Muscle of leg (tissue), 3 donors: ENCODE measurements at regions not wholly inside any gene's neighbourhood (a gene's known extent, or its start where the extent isn't known, plus 50 kb on each side); places are given as distances from the start of the nearest gene placed in this dataset.
A peak's percentile ranks its signal among the peaks of the same experiment; 100 is the strongest.

Experiments
- DNase-seq: peaks from one replicate; pipeline ENCODE4 v3.0.0; 2013
- H3K27ac ChIP-seq: one replicate; pipeline ENCODE4 v1.5.1; 2013; ENCODE audit warnings: mild to moderate bottlenecking, low read length, control low read depth
- H3K27me3 ChIP-seq: one replicate; pipeline ENCODE4 v1.6.1; 2013; ENCODE audit warnings: low read length; ENCODE audit not compliant: control insufficient read depth, insufficient read depth
- H3K36me3 ChIP-seq: one replicate; pipeline ENCODE4 v1.6.1; 2013; ENCODE audit warnings: low read length; ENCODE audit not compliant: control insufficient read depth, insufficient read depth
- H3K4me1 ChIP-seq: one replicate; pipeline ENCODE4 v1.6.1; 2013; ENCODE audit warnings: low read length; ENCODE audit not compliant: control insufficient read depth, insufficient read depth
- H3K4me3 ChIP-seq: one replicate; pipeline ENCODE4 v1.5.1; 2013; ENCODE audit warnings: low read length, control low read depth
- H3K9me3 ChIP-seq: replicated peaks from 2 replicates; pipeline ENCODE4 v1.6.1; 2013; ENCODE audit warnings: low read depth, low read length; ENCODE audit not compliant: control insufficient read depth
- WGBS: methylation state at CpG from one replicate; pipeline ENCODE4 v1.1.5; 2013; ENCODE audit warnings: missing lambda C conversion rate; ENCODE audit not compliant: insufficient coverage; 5-methylcytosine and 5-hydroxymethylcytosine counted together

DNA sequence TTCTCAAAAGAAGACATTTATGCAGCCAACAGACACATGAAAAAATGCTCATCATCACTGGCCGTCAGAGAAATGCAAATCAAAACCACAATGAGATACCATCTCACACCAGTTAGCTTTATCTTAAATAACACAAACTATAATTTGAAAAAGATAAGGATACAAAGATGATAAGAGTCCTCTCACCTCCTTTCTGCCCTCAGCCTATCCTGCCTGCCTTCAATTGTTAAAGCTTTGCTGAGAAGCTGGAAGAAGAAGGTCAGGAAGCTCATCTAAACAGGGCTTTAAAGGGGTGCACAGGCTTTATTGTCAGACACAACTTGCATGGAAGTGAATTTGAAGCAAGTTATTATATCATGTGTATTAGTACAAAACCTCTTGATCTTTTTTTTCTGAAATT, 676.3 kb upstream of the GOT2 start:
- Histone ChIP-seq H3K27ac (no peak overlapping the region), H3K27me3 (no peaks in the 10 kb centered on the region), H3K36me3 (no peaks in the 10 kb centered on the region), H3K9me3 (no peaks in the 10 kb centered on the region), H3K4me1 (no peaks in the 10 kb centered on the region), H3K4me3 (no peak overlapping the region)
- no peak for DNase-seq
- no CpG with 5 or more reads among the region's 1 CpG for WGBS

DNA sequence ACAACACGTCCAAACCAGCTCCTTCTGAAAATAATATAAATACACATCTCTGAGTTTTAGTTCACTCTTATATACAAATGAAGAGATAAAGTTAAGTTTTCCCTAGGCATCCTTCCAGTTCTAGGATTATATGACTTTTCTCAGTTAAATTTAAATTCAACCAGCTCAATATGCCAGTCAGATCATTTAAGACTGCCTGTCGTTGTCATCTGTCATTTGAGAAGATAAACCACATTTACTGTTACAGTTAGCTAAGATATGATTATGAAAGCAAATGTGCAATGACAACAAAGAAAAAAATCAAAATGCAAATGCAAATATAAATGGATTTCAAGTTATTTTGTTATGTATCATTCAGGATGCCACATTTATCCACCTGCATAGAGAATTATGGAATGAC, 671.7 kb upstream of the GOT2 start:
- no peaks in the 10 kb centered on the region for H3K27me3 ChIP-seq
- no peaks in the 10 kb centered on the region for H3K9me3 ChIP-seq
- no peak for DNase-seq
- H3K27ac ChIP-seq = no peak overlapping the region
- no CpG with 5 or more reads among the region's 2 CpGs for WGBS
- no peak overlapping the region for H3K4me3 ChIP-seq
- no peaks in the 10 kb centered on the region for H3K4me1 ChIP-seq
- H3K36me3 ChIP-seq = no peaks in the 10 kb centered on the region

DNA sequence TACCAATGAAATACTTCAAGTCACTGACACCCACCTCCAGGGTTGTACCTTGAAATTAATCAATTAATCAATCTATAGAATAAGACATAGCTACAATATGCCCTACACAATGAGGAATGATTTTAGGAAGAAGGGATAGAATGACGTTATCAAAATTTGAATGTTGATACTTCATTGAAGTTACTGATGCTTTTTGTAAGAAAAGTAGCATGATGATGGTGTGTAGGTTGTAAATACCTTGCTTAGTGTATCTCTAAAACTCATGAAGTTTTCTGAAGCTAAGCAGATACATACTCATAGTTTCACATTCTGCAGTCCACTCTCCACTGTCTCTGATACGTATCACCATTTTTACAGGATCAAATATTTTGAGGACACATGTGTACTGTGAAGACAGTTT, 670.4 kb upstream of the GOT2 start:
- Histone ChIP-seq H3K4me3 (no peak overlapping the region), H3K4me1 (no peaks in the 10 kb centered on the region), H3K27ac (no peak overlapping the region), H3K27me3 (no peaks in the 10 kb centered on the region), H3K9me3 (no peaks in the 10 kb centered on the region), H3K36me3 (no peaks in the 10 kb centered on the region)
- no CpG with 5 or more reads among the region's 2 CpGs for WGBS
- DNase-seq = no peak

DNA sequence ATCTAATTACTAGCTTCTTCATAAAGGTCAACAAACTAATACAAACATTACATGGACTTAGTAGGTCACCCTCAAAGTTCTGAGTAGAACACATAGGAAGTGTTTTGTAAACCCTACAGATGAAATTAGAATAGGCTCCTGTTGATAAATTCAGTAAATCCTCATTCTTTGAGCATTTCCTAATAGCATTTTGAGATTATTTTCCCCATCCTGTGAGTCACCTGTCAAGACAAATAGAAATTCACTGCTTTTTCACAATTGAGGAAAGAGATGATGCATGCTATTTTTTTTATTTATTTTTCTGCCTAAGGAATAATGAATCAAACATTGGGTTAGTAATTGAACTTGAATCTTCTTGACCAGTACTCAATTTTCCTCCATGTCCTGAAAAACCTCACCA, 666.7 kb upstream of the GOT2 start:
- DNase-seq = no peak
- no peaks in the 10 kb centered on the region for H3K36me3 ChIP-seq

GRCh38 chr16:59397638-59398037, 663.5 kb upstream of the GOT2 start:
- WGBS = no CpG with 5 or more reads among the region's 2 CpGs
- no peaks in the 10 kb centered on the region for H3K27me3 ChIP-seq
- H3K4me3 ChIP-seq = no peak overlapping the region
- H3K27ac ChIP-seq = no peak overlapping the region
- no peak for DNase-seq
- H3K9me3 ChIP-seq = no peaks in the 10 kb centered on the region
- no peaks in the 10 kb centered on the region for H3K4me1 ChIP-seq
- no peaks in the 10 kb centered on the region for H3K36me3 ChIP-seq

More for the DNA sequence above, 666.7 kb upstream of the GOT2 start:
- Histone ChIP-seq H3K9me3 (no peaks in the 10 kb centered on the region), H3K4me3 (no peak overlapping the region), H3K27ac (no peak overlapping the region), H3K4me1 (no peaks in the 10 kb centered on the region), H3K27me3 (no peaks in the 10 kb centered on the region)

- H3K27me3 ChIP-seq = no peaks in the 10 kb centered on the region
- H3K9me3 ChIP-seq = no peaks in the 10 kb centered on the region
- no peak for DNase-seq
- H3K36me3 ChIP-seq = no peaks in the 10 kb centered on the region
- no peak overlapping the region for H3K4me3 ChIP-seq
- H3K4me1 ChIP-seq = no peaks in the 10 kb centered on the region
- H3K27ac ChIP-seq = no peak overlapping the region
Observed at GRCh38 chr16:59394526-59394925, 660.4 kb upstream of the GOT2 start.

DNA sequence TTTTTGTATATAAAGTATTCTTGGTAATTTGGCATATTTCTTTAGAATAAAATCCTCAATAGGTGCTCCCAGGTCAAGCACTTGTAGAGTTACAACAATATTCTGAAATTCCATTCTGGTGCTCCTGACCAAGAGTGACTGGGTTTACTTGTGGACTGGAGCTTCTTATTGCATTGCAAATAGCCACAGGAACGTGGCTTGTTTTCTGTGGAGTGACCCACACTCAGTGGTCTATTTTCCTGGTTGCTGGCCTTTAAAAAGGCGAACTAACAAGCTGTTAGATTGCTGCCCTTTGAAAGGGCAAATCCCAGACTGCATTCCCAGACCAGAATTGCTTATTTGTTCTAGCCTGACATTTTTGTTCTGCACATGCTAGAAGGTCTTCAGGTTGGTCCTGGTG, 658.8 kb upstream of the GOT2 start:
- no peak overlapping the region for H3K27ac ChIP-seq
- WGBS = 57% methylated on average over 1 of the region's 2 CpGs
- DNase-seq = no peak
- no peaks in the 10 kb centered on the region for H3K4me1 ChIP-seq
- H3K36me3 ChIP-seq = no peaks in the 10 kb centered on the region
- no peak overlapping the region for H3K4me3 ChIP-seq
- H3K27me3 ChIP-seq = no peaks in the 10 kb centered on the region
- no peaks in the 10 kb centered on the region for H3K9me3 ChIP-seq

DNA sequence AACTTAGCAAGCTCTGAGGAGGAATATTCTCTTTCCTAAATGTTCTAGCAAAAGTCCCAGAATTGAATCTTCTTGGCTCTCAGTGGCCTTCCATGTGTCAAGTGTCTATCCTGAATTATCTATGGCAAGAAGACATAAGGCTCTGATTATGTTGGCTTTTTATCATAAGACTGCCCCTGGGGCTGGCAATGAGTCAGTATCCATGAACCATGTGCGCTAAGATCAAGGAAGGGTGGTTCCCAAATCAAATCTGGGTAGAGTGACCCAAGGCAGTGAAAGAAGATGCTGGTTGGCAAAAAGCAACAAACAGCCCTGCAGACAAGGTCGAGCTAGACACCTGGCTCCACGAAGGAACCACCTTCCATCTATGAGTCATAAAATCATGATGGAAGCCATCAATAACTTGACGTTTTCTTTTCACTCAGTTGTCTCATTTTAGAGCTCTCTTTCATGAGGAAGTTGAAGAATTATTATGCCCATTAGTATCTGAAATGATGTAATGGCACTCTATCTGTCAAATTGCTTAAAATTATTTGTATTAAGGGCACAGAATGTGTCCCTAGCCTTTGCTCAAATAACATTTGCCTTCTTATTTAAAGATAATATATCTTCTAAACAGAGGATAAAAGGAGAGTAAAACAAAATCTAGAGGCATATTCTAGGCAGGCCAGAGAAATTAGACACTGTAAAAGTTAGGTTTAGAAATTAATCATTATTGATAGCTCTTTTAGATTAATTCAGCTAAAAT, 657.7 kb upstream of the GOT2 start:
- Histone ChIP-seq H3K4me1 (no peaks in the 10 kb centered on the region), H3K27me3 (no peaks in the 10 kb centered on the region), H3K36me3 (no peaks in the 10 kb centered on the region), H3K27ac (no peak overlapping the region), H3K9me3 (no peaks in the 10 kb centered on the region), H3K4me3 (no peak overlapping the region)
- no peak for DNase-seq
- 100% methylated on average over 1 of the region's 4 CpGs for WGBS

DNA sequence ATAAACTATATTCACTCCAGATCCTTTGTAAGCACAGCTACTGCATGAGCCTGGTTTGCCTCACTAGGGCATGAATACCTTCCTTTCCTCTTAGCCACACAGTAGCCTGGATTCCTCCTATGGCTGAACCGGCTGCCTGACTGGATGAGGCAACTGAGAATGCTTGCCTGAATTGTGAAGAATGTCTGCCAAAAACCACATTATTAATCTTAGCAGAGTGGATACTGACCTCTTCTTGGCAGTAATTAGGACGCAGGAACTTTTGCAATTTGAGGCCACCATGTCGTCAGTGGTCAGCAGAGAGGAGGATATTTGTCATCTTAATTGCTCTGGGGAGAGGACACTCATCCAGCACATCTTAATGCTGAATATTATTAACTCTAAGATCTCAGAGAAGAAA, 651.8 kb upstream of the GOT2 start:
- no CpG with 5 or more reads among the region's 3 CpGs for WGBS
- Histone ChIP-seq H3K36me3 (no peaks in the 10 kb centered on the region), H3K27me3 (no peaks in the 10 kb centered on the region), H3K4me3 (no peak overlapping the region), H3K4me1 (peaks cover 2% of the 10 kb centered on the region), H3K9me3 (no peaks in the 10 kb centered on the region), H3K27ac (no peak overlapping the region)
- peak; percentile 43 for DNase-seq

DNA sequence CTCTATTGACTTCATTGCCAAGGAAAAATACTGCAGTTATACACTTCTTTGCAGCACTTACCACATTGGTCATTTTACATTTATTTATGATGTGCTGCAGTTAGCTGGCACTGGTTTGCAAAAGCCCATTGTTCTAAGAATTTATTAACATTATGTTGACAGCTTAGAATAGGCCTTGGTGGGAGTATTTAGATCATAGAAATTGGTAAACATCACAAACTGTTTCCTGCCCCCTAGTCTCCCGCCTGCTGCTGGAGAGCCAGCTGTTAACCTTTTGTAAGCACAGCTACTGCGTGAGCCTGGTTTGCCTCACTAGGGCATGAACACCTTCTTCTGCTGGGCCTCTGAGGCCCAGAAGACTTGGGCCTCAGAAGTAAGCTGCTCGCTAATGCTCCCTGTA, 651.4 kb upstream of the GOT2 start:
- no peaks in the 10 kb centered on the region for H3K36me3 ChIP-seq
- no peak for DNase-seq
- WGBS = 51% methylated on average over 3 of the region's 3 CpGs

GRCh38 chr16:59373632-59374031, 639.5 kb upstream of the GOT2 start:
- no peaks in the 10 kb centered on the region for H3K36me3 ChIP-seq
- H3K27me3 ChIP-seq = no peaks in the 10 kb centered on the region
- no peaks in the 10 kb centered on the region for H3K9me3 ChIP-seq
- DNase-seq = no peak
- H3K4me1 ChIP-seq = no peaks in the 10 kb centered on the region
- H3K4me3 ChIP-seq = no peak overlapping the region
- H3K27ac ChIP-seq = no peak overlapping the region

More for the DNA sequence above, 651.4 kb upstream of the GOT2 start:
- Histone ChIP-seq H3K4me3 (no peak overlapping the region), H3K27ac (no peak overlapping the region), H3K27me3 (no peaks in the 10 kb centered on the region), H3K9me3 (no peaks in the 10 kb centered on the region), H3K4me1 (peaks cover 2% of the 10 kb centered on the region)
